Transverse colon (tissue), 4 donors: ENCODE measurements at regions not wholly inside any gene's neighbourhood (a gene's known extent, or its start where the extent isn't known, plus 50 kb on each side); places are given as distances from the start of the nearest gene placed in this dataset.

Experiments
- DNase-seq: peaks from one replicate; pipeline ENCODE4 v3.0.0-alpha.2; 2019
- H3K27ac ChIP-seq, 4 donors: fragments of 200-600 bp; sonication (generic); 2 replicates each; pipeline ENCODE4 v1.5.1; 2016 to 2018; ENCODE audit warnings: inconsistent platforms in 4 of 4
- H3K27me3 ChIP-seq: fragments of 200-600 bp; sonication (generic); 2 replicates; pipeline ENCODE4 v1.5.1; 2017; ENCODE audit warnings: inconsistent platforms
- H3K36me3 ChIP-seq, 4 donors: fragments of 200-600 bp; sonication (generic); 2 replicates each; pipeline ENCODE4 v1.5.1; 2017 to 2019; ENCODE audit warnings: inconsistent platforms in 4 of 4
- H3K4me1 ChIP-seq, 4 donors: fragments of 200-600 bp; sonication (generic); 2 replicates each; pipeline ENCODE4 v1.5.1; 2017 to 2020; ENCODE audit warnings: inconsistent platforms in 4 of 4
- H3K4me3 ChIP-seq, 4 donors: fragments of 200-600 bp; sonication (generic); 1 replicate in 1 of 4; 2 replicates in 3 of 4; pipeline versions ENCODE4 v1.5.1 to v1.6.1; 2017 to 2019; ENCODE audit warnings: inconsistent platforms in 4 of 4
- H3K9me3 ChIP-seq, 2 donors: fragments of 200-600 bp; sonication (generic); 2 replicates each; pipeline ENCODE4 v1.5.1; 2017 to 2019; ENCODE audit warnings: inconsistent platforms in 2 of 2
- CTCF ChIP-seq, 5 experiments: fragments of 200-600 bp in 3 of 5; fragments of 450-650 bp in 2 of 5; sonication (generic) in 3 of 5; IDR thresholded peaks; 1 replicate in 2 of 5; 2 replicates in 3 of 5; pipeline ENCODE4 v1.5.1; 2016 to 2017; ENCODE audit warnings: antibody characterized with exemption in 5 of 5, inconsistent platforms in 3 of 5, mild to moderate bottlenecking in 2 of 5, moderate library complexity in 1 of 5
- EP300 ChIP-seq: sonication (generic); formaldehyde crosslinking; IDR thresholded peaks from one replicate; pipeline ENCODE4 v1.6.1; 2017; ENCODE audit warnings: antibody characterized with exemption, low read depth
- POLR2A ChIP-seq: fragments of 450-650 bp; IDR thresholded peaks from one replicate; pipeline ENCODE4 v1.6.1; 2016; ENCODE audit warnings: antibody characterized with exemption, mild to moderate bottlenecking, moderate library complexity
- POLR2AphosphoS5 ChIP-seq, 3 donors: sonication (generic); formaldehyde crosslinking; IDR thresholded peaks; one replicate each; pipeline ENCODE4 v1.6.1; 2016; ENCODE audit warnings: antibody characterized with exemption in 3 of 3
- WGBS, 2 donors: methylation state at CpG; one replicate each; pipeline ENCODE4 v1.1.5; 2018; ENCODE audit warnings: low coverage in 1 of 2; 5-methylcytosine and 5-hydroxymethylcytosine counted together
- in situ Hi-C, 4 donors: fragments of 200-750 bp; cut with MboI; loops; one replicate each; pipeline versions ENCODE4 v1.15.0 to v1.15.1; 2017; ENCODE audit warnings: low sequenced_read_pairs in 3 of 4, low pct_ligation_motif_present in 1 of 4, low pct_unique_long_range_greater_than_20kb in 1 of 4
- intact Hi-C: fragments of 100-400 bp; cut with DNase I; formaldehyde crosslinking; loops from one replicate; pipeline ENCODE4 v1.15.1; 2023; ENCODE audit warnings: low total_unique reads

GRCh38 chr7:81161451-81162075, 242.7 kb upstream of the SEMA3C start:
- no peaks in the 10 kb centered on the region for H3K4me1 ChIP-seq
- in situ Hi-C loops, result no loop called here
- TF ChIP-seq POLR2AphosphoS5 (IDR thresholded peaks at IDR 0.05), result no peak
- TF ChIP-seq EP300, result no peak
- TF ChIP-seq POLR2A, result no peak
- TF ChIP-seq CTCF (IDR thresholded peaks at IDR 0.05), result no peak
- H3K27ac ChIP-seq, result no peak overlapping the region
- WGBS, 2 donors, result 74 to 75% methylated on average over 6 of the region's 6 CpGs
- no peaks in the 10 kb centered on the region for H3K9me3 ChIP-seq
- no peak overlapping the region for H3K4me3 ChIP-seq
- H3K27me3 ChIP-seq, result no peaks in the 10 kb centered on the region
- intact Hi-C loops, result no loop called here
- no peak for DNase-seq
- H3K36me3 ChIP-seq, result no peaks in the 10 kb centered on the region

DNA sequence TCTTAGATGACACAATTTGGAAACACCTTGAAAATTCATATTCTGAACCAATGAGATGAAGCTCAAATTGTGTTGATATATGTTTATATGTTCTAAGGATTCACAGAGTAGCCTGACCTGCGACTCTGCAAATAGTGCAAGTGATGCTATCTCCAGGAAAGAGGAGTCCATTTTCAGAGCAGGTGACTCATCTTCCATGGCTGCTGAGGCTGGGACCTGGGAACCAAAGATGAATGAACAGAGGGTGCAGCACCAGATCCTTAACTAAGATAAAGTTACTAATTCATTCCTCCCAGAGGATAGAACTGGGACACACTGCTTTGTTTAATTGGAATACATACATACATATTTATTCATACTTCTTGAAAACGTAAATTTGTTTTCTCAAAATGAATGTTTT, 240.6 kb upstream of the SEMA3C start:
- intact Hi-C loops (no loop called here), in situ Hi-C loops (no loop called here)
- no peaks in the 10 kb centered on the region for H3K27me3 ChIP-seq
- peaks cover 0 to 7% (median 3%) of the 10 kb centered on the region in 4 donors for H3K4me1 ChIP-seq
- no peaks in the 10 kb centered on the region for H3K9me3 ChIP-seq
- TF ChIP-seq POLR2AphosphoS5 (IDR thresholded peaks at IDR 0.05), result no peak
- no peak for TF ChIP-seq CTCF (IDR thresholded peaks at IDR 0.05)
- TF ChIP-seq EP300, result no peak
- TF ChIP-seq POLR2A, result no peak
- no peaks in the 10 kb centered on the region for H3K36me3 ChIP-seq
- 75 to 77% methylated on average over 2 of the region's 2 CpGs for WGBS, 2 donors
- DNase-seq, result no peak
- no peak overlapping the region for H3K4me3 ChIP-seq
- H3K27ac ChIP-seq, result no peak overlapping the region

DNA sequence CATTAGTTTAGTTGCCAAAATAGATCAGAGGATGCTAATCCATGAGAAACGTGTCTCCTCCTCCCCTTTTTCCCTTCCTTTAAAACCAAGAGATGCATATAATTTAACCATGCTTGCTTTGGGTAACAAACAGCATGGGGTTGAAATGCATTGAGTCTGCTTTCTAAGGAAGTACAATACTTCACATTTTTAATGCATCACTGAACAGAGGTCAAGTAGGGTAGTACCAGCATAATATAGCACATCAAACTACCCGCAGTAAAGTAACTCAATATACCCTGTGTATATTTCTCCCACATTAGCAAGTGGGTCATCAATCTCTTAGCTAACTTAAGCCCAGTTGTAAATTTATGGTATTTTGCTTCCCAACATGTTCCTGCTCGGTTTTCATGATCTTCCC, 239.3 kb upstream of the SEMA3C start:
- Histone ChIP-seq H3K4me3 (no peak overlapping the region), H3K36me3 (no peaks in the 10 kb centered on the region), H3K27ac (no peak overlapping the region), H3K9me3 (no peaks in the 10 kb centered on the region), H3K27me3 (no peaks in the 10 kb centered on the region), H3K4me1 (peaks cover 0 to 7% (median 3%) of the 10 kb centered on the region in 4 donors)
- intact Hi-C loops, result no loop called here
- in situ Hi-C loops, result no loop called here
- no peak for DNase-seq
- TF ChIP-seq POLR2AphosphoS5 (IDR thresholded peaks at IDR 0.05), result no peak
- TF ChIP-seq EP300, result no peak
- 52 to 71% methylated on average over 2 to 3 of the region's 3 CpGs for WGBS, 2 donors

GRCh38 chr7:81155654-81156373, 237.0 kb upstream of the SEMA3C start:
- no peak for DNase-seq
- 34 to 58% methylated on average over 4 of the region's 4 CpGs for WGBS, 2 donors
- Histone ChIP-seq H3K4me1 (peaks cover 0 to 7% (median 3%) of the 10 kb centered on the region in 4 donors), H3K27me3 (no peaks in the 10 kb centered on the region), H3K27ac (peak overlapping the region in 2 of 4 donors; percentile 33 to 58), H3K36me3 (no peaks in the 10 kb centered on the region), H3K9me3 (no peaks in the 10 kb centered on the region), H3K4me3 (no peak overlapping the region)
- TF ChIP-seq POLR2AphosphoS5 (IDR thresholded peaks at IDR 0.05) (no peak), POLR2A (no peak), EP300 (no peak), CTCF (IDR thresholded peaks at IDR 0.05) (no peak)
- in situ Hi-C loops (no loop called here), intact Hi-C loops (no loop called here)
